ENCODE measurements at regions not wholly inside any gene's neighbourhood (a gene's known extent, or its start where the extent isn't known, plus 50 kb on each side); places are given as distances from the start of the nearest gene placed in this dataset.

DNA sequence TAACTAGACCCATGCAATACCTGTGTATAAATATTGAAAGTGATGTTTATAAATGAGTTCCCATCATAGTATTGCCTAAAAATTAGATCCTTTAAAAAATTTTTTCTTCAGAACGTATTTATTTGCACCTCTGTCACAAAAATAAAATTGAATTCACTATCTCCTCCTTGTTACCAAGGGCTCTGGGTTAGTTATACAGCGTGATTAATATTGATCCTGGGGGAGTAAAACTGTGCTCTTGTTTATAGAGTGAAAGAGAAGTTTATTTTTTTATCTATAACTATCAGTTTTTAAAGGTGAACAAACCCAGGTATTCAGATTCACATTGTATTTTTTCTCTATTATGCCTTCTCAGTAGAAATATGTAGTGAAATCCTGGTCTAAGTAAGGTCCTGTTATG is 458.5 kb downstream of the CPS1 start:
- TF ChIP-seq CTCF (conservative IDR thresholded peaks at IDR 0.05), result no peak
- TF ChIP-seq ZFX (IDR thresholded peaks at IDR 0.05), result no peak
